NCI-H2107 treated with DMSO at 0.1 percent for 48 hours (cell line): ENCODE measurements at regions not wholly inside any gene's neighbourhood (a gene's known extent, or its start where the extent isn't known, plus 50 kb on each side); places are given as distances from the start of the nearest gene placed in this dataset.
"Not testable (repeated sequence)": the region's sequence is repeated elsewhere in the genome, so short reads cannot be mapped to it uniquely, and the experiment has no call there.

Experiments used
- DNase-seq: peaks from one replicate; lab custom pipeline; 2025; ENCODE audit not compliant: unreplicated experiment; lab: John Stamatoyannopoulos, UW

DNA sequence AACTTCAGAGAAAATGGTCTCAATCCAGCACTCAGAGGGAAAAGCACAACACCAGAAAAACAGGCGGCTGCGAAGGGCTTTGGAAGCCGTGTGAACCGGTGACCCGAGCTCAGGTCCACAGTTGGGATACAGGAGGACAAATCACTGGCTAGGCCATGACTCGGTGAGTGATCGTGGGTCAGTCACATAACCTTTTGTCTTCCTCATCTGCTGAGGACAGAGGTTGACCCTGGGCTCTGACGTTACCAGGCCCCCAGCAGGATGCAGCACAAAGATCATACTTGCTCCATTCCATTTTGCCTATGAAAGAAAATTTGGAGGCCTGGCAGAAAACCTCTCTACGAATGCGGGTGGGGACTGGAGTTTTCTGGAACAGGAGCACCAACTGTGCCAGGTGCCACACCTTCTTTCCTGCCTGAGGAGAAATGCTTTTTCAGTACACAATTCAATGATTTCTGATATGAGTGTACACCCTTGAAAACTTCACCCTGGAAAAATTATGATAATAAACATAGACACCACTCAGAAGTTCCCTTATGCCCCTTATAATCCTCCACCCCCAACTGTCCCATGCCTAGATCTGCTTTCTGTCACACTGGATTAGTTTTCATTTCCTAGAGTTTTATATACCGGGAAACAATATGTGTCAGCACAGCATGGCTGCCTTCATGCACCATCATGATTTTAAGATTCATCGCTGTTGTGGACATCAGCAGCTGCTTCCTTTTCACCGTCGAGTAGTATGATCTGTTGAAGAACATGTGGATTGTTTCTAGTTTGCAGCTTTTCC lies 85.3 kb upstream of the RALGAPA2 start:
- no peak for DNase-seq

DNA sequence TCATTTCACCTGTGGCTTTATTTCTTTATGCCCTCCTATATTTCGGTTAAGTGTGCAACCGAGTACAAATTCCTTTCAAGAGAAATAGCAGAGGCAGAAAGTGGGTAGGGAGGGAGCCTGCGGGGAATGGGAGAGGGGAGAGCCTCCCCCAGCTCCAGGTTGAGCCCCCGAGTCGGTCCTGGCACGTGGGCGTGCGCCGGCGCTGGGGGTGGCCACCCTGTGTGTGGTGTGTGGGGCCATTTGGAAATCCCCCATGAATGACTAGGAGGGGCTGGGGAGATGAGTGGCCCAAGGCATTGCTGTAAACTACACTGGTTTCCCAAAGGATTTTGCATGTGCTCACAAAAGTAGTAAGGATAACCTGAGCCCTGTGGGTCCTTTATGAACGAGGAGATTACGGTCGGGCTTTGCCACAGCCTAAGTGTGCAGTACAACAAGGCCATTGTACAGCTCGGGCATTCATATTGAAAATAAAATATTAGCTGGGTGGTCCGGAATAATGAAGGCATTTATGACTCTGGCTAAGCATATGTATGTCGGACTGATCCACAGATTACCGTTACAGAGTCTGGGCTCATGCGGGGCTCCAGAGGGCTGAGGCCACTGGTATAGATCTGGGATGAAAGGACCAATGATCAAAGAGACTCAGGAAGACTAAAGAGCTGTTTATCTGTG lies 84.5 kb upstream of the RALGAPA2 start:
- DNase-seq: no peak

DNA sequence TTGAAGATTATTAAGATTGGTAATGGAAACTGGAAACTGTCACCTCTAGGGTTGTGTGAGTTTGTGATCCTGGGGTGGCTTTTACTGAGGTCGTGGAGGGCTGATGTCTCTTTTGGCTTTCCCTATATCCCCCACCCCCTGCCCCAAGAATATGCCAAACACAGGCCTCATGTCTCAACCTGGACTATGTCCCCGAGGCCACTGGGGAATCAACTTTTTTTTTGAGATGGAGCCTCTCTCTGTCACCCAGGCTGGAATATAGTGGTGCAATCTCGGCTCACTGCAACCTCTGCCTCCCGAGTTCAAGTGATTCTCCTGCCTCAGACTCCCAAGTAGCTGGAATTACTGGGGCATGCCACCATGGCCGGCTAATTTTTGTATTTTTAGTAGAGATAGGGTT lies 83.3 kb upstream of the RALGAPA2 start:
- DNase-seq: no peak

DNA sequence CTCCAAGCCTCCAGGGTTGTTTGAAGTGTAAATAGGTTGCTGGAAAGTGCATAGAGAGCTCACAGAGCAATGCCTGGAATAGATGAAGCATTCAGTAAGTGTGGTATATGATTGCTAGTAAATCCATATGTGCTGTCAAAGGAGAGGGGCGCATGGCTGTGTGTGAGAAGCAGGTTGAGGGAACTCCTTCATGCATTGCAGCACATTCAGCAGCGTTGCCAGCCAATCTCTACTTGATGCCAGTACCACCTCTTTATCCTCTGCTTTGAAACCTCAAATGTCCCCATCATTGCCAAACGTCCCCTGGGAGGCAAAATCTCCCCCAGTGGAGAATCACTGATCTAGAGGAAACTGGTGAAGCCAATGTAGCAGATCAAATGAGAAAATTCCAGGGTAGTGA lies 82.7 kb upstream of the RALGAPA2 start:
- no peak for DNase-seq

DNA sequence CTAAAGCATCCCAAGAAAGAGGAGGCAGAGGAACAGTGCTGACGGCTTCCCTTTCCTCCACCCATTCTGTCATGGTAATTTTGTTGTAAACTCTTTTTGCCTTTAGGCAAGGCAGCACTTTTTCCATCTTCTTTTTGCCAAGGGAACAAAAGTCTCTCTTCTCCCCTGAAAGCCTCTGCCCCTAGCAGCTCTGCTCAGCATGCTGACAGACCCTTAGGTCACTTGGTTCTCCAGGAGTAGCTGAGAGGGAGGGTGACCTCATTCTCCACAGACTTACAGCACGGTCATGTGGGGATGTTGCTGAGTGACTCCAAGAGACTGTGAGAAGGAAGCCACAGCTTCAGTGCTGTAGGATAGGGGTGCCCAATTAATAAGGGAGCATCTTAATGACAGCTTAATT lies 81.1 kb upstream of the RALGAPA2 start:
- no peak for DNase-seq

DNA sequence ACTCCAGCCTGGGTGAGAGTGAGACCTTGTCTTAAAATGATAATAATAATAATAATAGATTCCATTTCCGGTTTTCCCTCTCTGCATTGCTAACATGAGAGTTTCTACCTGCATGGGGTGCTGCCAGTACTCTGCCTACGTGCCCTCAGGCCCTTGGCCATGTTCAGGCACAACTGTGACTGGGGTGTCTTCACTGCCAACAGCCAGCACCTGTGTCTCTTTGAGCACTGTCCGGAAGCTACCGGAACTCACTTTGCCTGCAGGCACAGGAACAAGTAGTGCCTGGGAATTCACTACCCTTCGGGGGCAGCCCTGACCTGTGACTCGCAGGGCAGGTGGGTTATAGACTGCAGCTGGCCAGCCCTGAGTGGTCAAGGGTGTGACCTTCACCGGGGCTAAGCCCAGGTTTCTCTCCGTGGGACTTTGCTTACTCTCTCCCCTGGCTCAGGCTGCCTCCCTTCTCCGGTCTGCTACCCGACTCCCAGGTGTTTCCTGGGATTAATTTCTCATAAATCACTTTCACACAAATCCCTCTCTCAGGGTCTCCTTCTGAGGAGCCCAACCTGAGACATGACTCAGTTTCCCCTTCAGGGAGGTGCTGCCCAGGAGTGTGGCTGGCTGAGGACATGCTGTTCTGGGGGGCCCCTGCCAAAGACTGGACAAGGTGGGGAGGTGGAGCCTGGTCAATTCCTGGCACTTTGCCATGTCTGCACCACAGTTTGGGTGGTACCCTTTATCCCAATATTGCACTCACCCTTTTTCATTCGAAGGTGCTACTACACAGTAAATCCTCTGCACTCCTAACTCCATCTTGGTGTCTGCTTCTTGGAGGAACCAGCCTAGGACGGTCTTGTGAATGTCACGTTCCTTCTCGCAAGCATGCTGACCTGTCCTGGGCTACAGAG lies 79.5 kb upstream of the RALGAPA2 start:
- DNase-seq: no peak

DNA sequence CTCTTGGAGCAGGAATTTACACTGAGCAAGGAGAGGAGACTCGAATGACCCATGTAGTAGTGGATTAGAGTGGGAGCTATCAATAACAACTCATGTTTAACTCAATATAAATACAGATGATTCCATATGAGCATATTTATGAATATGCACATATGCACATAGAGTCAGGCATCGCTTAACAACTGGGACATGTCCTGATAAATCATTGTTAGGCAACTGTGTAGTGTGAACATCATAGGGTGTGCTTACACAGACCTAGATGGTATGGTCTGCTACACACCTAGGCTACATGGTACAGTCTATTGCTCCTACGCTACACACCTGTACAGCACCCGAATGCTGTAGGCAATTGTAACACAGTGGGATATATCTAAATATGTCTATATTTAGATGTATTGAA lies 75.9 kb upstream of the RALGAPA2 start:
- DNase-seq: no peak

DNA sequence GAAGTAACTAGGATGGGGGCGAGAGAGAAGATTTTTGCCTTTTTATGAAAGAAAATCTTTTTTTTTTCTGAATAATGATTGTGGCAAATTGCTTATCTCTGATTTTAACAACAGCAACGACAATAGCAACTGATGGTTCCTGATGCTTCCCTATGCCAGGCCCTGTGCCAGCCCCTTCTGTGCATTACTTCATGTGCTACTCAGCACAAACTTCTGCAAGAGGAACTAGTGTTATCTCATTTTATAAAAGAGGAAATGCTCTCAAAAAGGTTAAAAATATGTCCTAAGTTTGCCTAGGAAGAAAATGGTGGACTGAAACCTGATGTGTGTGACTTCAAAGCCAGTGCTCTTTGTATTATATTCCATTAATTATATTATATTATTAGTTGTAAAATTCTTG lies 74.0 kb upstream of the RALGAPA2 start:
- DNase-seq: no peak

DNA sequence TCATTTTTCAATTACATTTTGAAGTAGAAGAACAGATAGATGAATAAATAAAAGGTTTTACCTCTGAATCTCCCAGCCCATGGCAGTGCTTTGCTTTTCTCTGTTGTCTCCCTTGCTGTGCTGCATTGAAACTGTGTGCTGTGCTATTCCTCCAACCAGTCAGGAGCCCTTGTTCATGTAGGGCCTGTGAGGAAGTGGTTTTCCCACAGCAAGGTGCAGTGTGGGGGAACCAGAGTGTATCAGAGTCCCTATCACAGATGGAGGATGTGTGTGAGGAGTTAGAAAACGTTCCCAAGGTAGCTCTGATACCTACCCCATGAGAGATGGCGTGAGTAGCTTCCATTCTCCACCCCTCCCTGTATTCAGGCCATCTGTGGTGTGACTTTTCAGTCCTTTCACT lies 72.8 kb upstream of the RALGAPA2 start:
- no peak for DNase-seq

DNA sequence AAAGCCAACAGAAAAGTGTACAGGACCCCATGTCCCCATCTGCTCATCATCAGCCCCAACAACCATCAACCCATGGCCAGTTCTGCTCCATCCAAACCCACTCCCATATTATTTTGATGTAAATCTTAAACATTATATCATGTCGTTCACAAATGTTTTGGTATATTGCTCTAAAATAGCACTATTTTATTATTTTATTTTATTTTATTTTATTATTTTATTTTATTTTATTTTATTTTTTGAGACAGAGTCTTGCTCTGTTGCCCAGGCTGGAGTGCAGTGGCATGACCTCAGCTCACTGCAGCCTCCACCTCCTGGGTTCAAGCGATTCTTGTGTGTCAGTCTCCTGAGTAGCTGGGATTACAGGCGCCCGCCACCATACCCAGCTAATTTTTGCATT lies 72.0 kb upstream of the RALGAPA2 start:
- DNase-seq: not testable (repeated sequence)

DNA sequence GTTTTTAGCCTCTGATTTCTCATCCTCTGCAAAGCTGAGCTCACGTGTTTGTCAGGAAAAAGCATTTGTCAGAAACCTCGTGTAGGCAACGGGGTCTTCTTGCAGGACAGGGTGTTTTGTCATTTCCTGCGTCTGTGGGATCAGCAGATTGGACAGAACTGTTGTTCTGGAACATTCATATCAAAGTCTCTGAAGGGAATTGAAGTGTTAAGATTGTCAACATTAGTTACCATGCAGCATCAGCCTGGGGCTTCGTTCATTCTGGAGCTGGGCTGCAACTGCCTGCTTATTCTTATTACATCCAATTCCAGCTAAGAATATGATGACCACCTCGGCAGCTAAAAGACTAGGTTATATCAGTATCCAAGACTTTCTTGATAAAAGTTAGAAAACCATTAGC lies 71.0 kb upstream of the RALGAPA2 start:
- DNase-seq: no peak

DNA sequence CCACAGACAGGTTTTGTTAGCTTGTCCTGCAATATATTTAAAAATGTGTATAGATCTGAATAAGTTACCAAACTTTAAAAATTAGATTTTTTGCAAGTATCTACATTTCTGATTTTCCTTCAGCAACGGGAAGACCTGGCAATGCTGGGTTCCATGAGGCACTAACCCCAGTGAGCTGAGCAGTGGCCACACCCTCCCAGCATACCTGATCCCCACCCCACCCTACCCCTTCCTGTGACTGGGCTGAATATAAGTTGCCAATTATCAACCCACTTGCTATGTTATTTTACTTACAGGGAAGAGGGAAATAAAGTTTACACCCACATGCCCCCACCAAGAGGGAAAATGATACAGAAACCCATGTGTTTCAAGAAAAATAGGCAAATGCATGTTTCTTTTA lies 70.3 kb upstream of the RALGAPA2 start:
- DNase-seq: no peak

DNA sequence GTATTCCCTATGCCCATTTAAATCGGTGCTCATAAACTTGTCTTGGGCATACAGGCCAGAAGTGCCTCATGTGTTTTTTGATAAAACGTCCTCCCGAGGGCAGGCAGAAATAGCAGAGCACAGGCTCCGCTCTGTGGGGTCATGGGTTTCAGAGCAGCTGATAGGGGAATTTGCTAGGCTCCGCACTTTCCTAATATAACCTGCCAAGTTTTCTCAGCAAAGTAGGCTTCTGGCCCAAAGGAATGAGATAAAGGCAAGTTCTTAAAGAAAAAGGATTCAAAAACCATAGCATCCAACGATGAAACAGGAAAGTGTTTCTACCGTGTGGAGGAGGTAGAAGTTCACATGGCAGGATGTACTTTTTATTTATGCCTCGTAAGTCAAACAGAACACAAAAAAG lies 69.8 kb upstream of the RALGAPA2 start:
- no peak for DNase-seq

DNA sequence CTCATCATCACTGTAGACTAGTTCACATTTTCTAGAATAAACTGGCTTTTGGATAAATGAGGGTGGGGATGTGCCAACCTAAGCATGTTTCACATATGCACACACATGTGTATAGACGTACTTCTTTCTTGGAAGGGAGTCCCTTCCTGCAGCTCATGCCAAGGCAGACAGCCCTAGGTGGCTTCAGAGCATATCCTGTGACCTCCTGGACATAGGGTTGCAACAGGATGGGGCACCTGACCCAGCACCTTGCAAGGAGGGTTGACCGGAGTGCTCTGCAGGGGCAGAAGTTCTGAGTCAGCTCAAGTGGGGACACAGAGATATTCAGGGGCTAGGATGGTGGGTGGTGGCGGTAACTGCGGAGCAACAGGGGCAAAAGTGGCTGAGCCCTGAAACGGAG lies 68.6 kb upstream of the RALGAPA2 start:
- no peak for DNase-seq

DNA sequence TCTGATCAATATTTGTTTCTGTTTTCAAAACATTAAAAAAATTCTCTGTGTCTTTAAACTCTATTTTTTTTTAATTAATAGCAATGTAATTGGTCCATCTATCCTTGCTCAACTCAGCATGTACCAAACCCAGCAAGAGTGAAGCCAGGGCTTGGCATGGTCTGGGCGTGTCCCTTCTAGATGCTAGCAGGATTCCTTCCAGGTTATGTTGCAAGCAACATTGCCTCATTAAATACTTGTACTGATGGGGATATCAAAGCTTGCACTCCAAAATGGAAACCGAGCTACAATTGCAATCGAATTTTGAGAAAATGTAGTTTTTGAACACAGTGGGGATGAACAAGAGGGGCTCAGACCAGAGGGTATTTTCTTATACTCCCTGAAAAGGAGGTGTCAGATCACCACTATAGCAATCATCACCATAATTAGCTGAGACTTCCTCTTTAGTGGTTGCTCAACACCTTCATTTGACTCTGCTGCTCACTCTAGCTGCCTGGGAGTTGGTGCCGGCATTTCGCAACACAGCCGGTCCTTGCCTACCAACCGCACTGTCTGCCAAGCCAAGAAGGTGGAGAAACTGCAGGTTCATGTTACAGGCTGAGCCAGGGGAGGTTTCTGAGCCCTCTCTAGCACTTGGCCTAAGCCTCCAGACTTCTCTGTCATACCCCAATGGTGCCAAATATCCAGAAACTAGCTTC lies 67.8 kb upstream of the RALGAPA2 start:
- DNase-seq: peak; percentile 74

DNA sequence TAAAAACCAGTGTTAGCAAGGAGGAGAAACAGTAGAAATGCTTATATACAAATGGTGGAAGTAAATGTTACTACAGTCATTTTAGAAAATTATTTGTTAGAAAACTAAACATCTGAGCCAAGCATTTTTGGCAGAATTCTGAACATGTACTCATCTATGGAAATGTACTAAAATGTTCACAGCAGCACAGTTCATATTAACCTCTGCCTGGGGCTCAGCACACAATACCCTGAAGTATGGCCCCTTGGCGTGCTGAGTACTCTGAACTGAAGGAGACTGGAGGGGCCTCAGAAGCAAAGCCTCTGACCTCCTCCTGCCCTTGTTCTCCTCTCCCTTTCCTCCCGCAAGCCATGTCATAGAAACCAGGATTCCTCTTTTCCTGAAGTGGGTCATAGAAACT lies 66.2 kb upstream of the RALGAPA2 start:
- DNase-seq: no peak

DNA sequence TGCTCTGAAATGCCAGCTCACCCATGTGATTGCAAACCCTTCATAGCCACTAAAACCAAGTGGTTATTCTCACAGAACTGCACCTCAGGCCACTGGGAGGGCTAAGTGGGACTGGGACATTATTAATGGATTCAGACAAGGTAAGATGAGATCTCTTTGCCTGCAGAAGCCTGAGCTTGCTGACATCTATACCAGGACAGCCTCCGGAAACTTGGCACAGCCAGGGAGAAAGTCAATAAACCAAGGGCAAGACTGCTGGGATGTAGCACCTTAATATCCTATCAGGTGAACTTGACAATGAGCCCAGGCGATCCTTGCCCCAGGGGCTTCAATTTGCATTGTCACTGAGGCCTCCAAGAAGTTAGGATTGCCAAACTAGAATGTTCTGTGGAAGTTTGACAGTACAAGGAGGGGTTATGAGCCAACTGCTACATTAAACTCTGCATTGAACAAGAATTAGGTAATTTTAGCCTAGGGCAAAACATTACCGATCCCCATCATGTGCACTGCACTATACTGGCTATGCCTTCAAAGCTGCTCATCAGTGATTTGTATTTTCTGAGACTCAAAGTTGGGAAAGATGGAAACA lies 60.1 kb upstream of the RALGAPA2 start:
- DNase-seq: no peak

DNA sequence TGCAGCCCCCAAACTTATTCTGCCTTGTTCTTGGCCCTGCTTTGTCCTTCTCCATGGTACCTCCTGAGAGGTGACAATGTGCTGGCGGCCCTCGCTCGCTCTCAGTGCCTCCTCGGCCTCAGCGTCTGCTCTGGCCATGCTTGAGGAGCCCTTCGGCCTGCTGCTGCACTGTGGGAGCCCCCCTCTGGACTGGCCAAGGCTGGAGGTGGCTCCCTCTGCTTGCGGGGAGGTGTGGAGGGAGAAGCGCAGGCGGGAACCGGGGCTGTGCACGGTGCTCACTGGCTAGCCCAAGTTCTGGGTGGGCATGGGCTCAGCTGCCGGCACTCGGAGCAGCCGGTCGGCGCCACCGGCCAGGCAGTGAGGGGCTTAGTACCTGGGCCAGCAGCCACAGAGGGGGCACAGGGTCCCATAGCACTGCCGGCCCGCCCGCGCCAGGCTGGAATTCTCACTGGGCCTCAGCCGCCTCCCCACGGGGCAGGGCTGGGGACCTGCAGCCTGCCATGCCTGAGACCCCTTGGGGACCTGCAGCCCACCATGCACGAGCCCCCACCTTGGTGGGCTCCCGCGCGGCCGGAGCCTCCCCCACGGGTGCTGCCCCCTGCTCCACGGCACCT lies 55.9 kb upstream of the RALGAPA2 start:
- DNase-seq: no peak

DNA sequence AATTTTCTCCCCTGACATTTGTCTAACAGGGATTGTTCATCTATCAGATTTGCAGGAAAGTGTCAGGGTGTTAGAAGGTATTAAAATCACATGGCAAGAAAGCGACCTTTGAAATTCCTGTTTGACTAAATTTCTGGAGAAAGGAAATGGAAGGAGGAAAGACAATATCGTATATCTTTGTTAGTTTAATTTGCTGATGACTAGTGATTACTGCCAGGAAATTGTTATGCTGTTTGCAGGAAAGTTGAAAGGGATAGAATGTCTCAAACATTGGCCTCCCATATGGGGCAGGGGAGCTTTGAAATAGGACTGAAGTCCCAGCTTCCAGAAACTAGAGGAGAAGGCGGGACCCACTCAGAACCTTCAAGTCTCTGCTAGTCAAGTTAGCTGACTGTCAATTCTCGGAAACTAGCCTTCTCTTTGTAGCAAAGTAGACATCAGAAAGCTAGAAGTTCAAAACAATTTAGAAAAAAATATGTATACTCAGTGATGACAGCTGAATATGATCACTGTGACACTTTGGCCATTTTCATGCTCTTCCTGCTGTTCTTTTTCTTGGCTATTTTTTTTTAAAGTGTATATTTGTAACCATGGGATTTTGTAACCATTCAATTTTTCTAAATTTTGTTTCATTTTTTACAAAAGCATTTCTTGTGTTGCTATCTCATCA lies 53.4 kb upstream of the RALGAPA2 start:
- DNase-seq: no peak

DNA sequence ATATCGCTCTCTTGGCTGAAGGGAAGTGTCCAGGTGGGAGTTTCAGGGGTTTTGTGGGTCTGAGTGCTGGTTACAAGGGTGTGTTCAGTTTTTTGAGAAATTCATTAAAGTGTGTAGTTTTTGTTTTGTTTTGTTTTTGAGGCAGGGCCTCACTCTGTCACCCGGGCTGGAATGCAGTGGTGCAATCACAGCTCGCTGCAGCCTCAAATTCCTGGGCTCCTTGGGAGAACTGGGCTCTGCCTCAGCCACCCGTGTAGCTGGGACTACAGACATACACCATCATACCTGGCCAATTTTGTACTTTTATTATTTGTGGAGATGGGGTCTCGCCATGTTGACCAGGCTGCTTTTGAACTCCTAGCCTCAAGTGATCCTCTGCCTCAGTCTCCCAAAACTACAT lies 51.2 kb upstream of the RALGAPA2 start:
- DNase-seq: no peak
